RWPE2 (cell line): ENCODE measurements at regions not wholly inside any gene's neighbourhood (a gene's known extent, or its start where the extent isn't known, plus 50 kb on each side); places are given as distances from the start of the nearest gene placed in this dataset.

Experiments used
- ATAC-seq: fragments of 200-7000 bp; cut with Tn5 transposase; 3 replicates; pipeline ENCODE4 v1.9.1; 2021; ENCODE audit warnings: low read depth
- DNase-seq: peaks from one replicate; pipeline ENCODE4 v3.0.0-alpha.2; 2020; ENCODE audit warnings: low spot score
- H3K27ac ChIP-seq: fragments of 450-650 bp; 2 replicates; pipeline ENCODE4 v1.5.1; 2017; ENCODE audit warnings: mild to moderate bottlenecking; ENCODE audit not compliant: poor library complexity, severe bottlenecking
- H3K27me3 ChIP-seq: fragments of 250-450 bp; sonication (Bioruptor Pico); 2 replicates; pipeline ENCODE4 v1.5.1; 2021; ENCODE audit warnings: mild to moderate bottlenecking, moderate library complexity; ENCODE audit not compliant: insufficient read depth, poor library complexity, severe bottlenecking
- H3K36me3 ChIP-seq: fragments of 250-450 bp; sonication (Bioruptor Pico); 2 replicates; pipeline ENCODE4 v1.5.1; 2020; ENCODE audit warnings: low read depth, mild to moderate bottlenecking, moderate library complexity
- H3K4me1 ChIP-seq: fragments of 250-450 bp; sonication (Bioruptor Pico); 2 replicates; pipeline ENCODE4 v1.5.1; 2021; ENCODE audit warnings: mild to moderate bottlenecking, moderate library complexity; ENCODE audit not compliant: insufficient read depth, poor library complexity, severe bottlenecking
- H3K4me3 ChIP-seq: fragments of 250-450 bp; sonication (Bioruptor Pico); 2 replicates; pipeline ENCODE4 v1.5.1; 2021; ENCODE audit warnings: mild to moderate bottlenecking, moderate library complexity; ENCODE audit not compliant: severe bottlenecking
- H3K9me3 ChIP-seq: fragments of 250-450 bp; sonication (Bioruptor Pico); 2 replicates; pipeline ENCODE4 v1.5.1; 2021; ENCODE audit warnings: mild to moderate bottlenecking, moderate library complexity; ENCODE audit not compliant: severe bottlenecking
- TF ChIP-seq, protein P1 (sequence below): fragments of 450-650 bp; IDR thresholded peaks from one replicate; pipeline ENCODE4 v1.5.1; 2017; ENCODE audit warnings: mild to moderate bottlenecking, moderate library complexity; ENCODE audit not compliant: poor library complexity, severe bottlenecking

GRCh38 chr6:47129129-47129528 is 87.0 kb upstream of the ADGRF1 start:
- H3K36me3 ChIP-seq: no peaks in the 10 kb centered on the region
- DNase-seq: no peak
- ATAC-seq: no peak
- H3K9me3 ChIP-seq: no peaks in the 10 kb centered on the region
- H3K4me1 ChIP-seq: peaks cover 24% of the 10 kb centered on the region
- H3K4me3 ChIP-seq: no peak overlapping the region
- no peaks in the 10 kb centered on the region for H3K27me3 ChIP-seq
- TF ChIP-seq, protein P1, sequence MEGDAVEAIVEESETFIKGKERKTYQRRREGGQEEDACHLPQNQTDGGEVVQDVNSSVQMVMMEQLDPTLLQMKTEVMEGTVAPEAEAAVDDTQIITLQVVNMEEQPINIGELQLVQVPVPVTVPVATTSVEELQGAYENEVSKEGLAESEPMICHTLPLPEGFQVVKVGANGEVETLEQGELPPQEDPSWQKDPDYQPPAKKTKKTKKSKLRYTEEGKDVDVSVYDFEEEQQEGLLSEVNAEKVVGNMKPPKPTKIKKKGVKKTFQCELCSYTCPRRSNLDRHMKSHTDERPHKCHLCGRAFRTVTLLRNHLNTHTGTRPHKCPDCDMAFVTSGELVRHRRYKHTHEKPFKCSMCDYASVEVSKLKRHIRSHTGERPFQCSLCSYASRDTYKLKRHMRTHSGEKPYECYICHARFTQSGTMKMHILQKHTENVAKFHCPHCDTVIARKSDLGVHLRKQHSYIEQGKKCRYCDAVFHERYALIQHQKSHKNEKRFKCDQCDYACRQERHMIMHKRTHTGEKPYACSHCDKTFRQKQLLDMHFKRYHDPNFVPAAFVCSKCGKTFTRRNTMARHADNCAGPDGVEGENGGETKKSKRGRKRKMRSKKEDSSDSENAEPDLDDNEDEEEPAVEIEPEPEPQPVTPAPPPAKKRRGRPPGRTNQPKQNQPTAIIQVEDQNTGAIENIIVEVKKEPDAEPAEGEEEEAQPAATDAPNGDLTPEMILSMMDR: no peak
- H3K27ac ChIP-seq: no peak overlapping the region

DNA sequence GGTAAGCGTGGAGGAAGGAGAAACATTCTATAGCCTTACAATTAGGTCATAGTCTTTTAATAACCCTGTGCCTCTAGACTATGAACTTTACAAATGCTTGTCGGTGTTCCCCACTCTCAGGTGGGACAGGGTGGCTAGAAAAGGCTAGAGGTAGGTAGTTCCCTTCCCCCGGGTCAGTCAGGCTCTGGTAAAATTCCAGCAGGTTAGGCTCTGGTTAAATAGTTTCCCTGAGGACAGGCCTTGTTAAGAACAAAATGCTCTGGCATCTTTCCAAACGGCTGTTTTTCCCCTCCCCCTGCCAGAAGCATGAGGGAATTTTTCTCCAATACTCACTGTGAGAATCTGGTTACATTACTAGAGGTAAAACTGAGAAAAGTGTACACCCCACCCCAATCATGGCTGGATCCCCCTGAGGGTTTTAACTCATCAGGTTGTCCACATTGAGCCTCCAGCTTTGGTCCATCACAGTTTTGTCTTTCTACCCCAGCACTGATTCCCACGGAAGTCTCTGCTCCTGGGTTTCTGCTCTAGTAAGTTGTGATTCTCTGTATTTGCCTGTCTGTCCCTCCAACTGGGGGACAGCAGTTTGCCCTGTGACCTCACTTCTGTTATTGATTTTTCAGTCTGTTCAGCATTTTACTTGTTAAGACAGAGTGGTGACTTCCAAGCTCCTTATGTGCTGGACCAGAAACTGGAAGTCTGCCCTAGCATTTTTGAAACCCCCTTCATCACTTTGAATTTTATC is 84.7 kb upstream of the ADGRF1 start:
- Histone ChIP-seq H3K27ac (peak overlapping the region; percentile 28), H3K36me3 (no peaks in the 10 kb centered on the region), H3K4me1 (peaks cover 21% of the 10 kb centered on the region), H3K4me3 (no peak overlapping the region), H3K27me3 (no peaks in the 10 kb centered on the region), H3K9me3 (no peaks in the 10 kb centered on the region)
- DNase-seq (no peak), ATAC-seq (peak; percentile 29)
- TF ChIP-seq, protein P1: no peak

DNA sequence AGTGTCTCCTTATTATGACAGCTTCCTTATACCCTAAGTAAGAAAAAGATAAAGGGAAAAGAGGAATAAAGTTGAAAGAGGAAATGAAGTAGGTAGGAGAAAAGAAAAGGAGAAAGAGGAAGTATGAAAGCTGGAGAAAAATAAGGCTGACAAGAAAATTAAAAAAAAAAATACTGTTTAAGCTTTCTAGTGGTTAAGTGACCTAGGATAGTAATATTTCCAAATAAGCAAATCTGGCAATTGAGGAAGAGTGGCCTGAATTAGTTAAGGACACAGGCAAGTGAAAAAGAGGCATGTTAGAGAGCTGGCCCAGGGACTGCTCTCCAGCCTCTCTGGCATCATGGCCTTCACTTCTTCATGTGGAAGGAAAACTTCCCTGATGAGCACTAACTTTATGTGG is 76.5 kb upstream of the ADGRF1 start:
- Histone ChIP-seq H3K36me3 (no peaks in the 10 kb centered on the region), H3K4me3 (no peak overlapping the region), H3K27me3 (no peaks in the 10 kb centered on the region), H3K4me1 (peaks cover 5% of the 10 kb centered on the region), H3K27ac (no peak overlapping the region), H3K9me3 (no peaks in the 10 kb centered on the region)
- DNase-seq (no peak), ATAC-seq (no peak)
- TF ChIP-seq, protein P1: no peak

GRCh38 chr6:47117314-47117713 is 75.2 kb upstream of the ADGRF1 start:
- TF ChIP-seq, protein P1: no peak
- Histone ChIP-seq H3K27me3 (no peaks in the 10 kb centered on the region), H3K36me3 (no peaks in the 10 kb centered on the region), H3K9me3 (no peaks in the 10 kb centered on the region), H3K4me1 (peaks cover 11% of the 10 kb centered on the region), H3K27ac (peak overlapping the region; percentile 49), H3K4me3 (no peak overlapping the region)
- ATAC-seq (no peak), DNase-seq (no peak)

GRCh38 chr6:47116606-47117005 is 74.5 kb upstream of the ADGRF1 start:
- Histone ChIP-seq H3K9me3 (no peaks in the 10 kb centered on the region), H3K36me3 (no peaks in the 10 kb centered on the region), H3K4me3 (no peak overlapping the region), H3K27me3 (no peaks in the 10 kb centered on the region), H3K27ac (peak overlapping the region; percentile 49), H3K4me1 (peaks cover 18% of the 10 kb centered on the region)
- ATAC-seq (peak; percentile 67), DNase-seq (no peak)
- TF ChIP-seq, protein P1: no peak
